Globus pallidus (tissue), 1 donor: ENCODE measurements at regions not wholly inside any gene's neighbourhood (a gene's known extent, or its start where the extent isn't known, plus 50 kb on each side); places are given as distances from the start of the nearest gene placed in this dataset.

Experiments
- DNase-seq: peaks from one replicate; pipeline ENCODE4 v3.0.0-alpha.2; 2015; ENCODE audit warnings: low spot score

DNA sequence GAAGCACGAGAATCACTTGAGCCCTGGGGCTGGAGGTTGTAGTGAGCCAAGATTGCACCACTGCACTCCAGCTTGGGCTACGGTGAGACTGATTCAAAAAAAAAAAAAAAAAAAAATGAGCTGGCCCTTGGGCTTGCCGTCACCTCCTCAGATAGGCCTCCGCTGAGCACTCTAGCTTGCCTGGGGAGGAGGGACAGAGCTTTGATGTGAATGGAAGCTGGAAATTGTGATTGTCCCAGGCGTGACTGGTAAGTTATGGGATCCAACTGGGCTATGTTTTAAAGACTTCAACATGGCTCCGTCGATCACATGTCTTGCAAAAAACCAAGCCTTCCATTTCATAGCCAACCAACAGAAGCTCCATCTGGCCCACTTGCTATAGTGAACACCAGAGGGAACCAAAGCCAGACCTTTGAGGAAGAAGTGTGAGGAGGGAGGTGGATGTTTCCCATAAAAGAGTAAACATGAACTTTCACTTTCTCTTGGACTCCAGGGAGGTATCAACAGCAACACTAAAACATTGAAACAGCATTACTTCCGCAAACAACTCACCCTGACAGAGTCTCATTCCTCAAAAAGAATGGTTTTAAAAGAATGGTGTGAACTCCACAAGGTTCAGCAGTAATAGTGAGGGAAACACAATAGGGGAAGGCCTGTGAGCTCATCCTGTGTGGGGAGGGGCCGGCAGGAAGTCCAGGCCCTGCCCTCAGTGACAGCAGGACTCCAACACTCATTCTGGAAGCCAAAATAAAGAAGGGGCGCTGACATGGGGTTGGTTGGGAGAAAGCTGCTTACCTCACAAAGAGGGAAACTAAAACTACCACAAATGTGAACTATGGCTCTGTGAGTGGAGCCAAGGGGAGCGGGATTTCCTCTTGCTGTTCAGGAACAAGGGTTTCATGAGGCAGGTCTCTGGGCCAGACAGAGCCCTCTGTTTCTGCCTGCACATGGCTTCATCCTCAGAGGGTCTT, 59.2 kb upstream of the IL12A start:
- DNase-seq = peak; percentile 47

DNA sequence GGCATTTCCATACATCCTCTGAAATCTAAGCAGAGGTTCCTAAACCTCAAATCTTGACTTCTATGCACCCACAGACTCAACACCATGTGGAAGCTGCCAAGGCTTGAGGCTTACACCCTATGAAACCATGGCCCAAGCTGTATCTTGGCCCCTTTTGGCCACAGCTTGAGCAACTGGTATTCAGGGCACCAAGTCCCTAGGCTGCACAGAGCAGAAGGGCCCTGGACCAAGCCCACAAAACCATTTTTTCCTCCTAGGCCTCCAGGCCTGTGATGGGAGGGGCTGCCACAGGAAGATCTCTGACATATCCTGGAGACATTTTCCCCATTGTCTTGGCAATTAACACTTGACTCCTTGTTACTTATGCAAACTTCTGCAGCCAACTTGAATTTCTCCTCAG, 54.4 kb upstream of the IL12A start:
- no peak for DNase-seq

DNA sequence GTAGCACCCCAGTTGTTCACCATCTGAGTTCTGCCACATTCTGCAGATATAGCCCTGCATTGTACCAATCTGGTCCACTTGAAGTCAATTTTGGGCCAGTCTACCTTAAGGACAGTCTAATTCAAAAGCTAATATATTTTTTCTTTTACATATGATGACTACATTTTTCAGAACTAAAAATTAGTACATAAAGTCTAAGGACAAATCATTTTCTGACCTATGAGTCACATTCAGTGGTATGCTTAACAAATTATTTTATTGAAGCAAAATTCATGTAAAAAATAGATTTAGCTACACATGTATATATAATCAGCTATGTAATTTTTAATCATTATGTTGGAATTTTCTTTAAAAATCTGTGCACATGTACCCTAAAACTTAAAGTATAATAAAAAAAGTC, 52.1 kb upstream of the IL12A start:
- DNase-seq = no peak

DNA sequence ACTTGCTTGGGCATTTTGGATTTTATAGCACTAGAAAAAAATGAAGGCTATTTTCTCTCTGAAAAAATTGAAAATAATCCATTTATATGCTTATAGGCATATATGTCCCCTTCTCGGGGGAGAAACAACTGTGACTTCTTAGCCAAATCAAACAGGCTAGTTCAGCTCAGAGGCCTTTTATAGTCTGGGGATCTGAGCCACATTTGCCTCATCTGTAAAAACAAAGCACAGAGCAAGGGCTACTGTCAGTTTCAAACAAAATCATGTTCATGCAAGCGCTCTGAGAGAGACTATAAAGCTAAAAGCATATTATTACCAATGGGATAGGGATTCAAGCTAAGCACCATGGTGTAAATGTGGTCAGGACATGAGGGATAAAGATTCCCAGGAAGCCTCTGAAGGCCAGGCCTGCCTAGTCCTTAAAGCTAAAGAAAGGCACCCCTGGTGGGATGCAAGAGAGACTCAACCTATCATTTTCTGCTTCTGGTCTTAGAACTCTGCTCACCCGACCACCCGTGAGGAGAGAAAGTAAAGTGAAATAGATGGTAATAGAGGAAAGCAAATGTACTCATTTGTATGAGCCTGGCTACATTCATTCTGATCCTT, 51.0 kb upstream of the IL12A start:
- DNase-seq = no peak

DNA sequence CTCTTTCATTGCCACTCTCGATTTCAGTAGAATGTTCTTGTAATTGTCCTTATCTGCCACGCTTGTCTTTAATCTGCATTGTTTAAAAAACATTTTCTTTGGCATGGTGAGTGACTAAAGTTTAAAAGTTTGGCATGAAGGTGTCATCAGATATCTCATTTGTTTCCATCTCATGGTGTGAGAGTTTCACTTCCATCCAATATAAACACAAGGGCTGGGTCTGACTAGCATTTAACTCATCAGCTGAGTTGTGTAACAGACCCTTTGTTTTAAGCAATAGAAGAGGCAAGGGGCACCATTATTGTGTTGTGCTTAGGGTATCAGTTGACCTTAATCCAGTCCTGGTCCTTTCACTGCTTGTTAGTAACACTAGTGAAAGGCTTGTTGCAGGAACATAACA, 49.9 kb upstream of the IL12A start:
- DNase-seq = no peak
